GM19238 (cell line): ENCODE measurements at regions not wholly inside any gene's neighbourhood (a gene's known extent, or its start where the extent isn't known, plus 50 kb on each side); places are given as distances from the start of the nearest gene placed in this dataset.

Experiments used
- DNase-seq: peaks from one replicate; pipeline ENCODE4 v3.0.0; 2011; ENCODE audit warnings: low spot score; ENCODE audit not compliant: insufficient read length

GRCh38 chr6:1091900-1092299 is 220.0 kb upstream of the FOXQ1 start:
- no peak for DNase-seq

GRCh38 chr6:1089859-1090258 is 222.0 kb upstream of the FOXQ1 start:
- DNase-seq: no peak

GRCh38 chr6:1088492-1089001 is 223.4 kb upstream of the FOXQ1 start:
- no peak for DNase-seq

GRCh38 chr6:1087154-1087843 is 224.6 kb upstream of the FOXQ1 start:
- no peak for DNase-seq

- DNase-seq: no peak
Measured at GRCh38 chr6:1086446-1087153, 225.3 kb upstream of the FOXQ1 start.

GRCh38 chr6:1082285-1082935 is 229.5 kb upstream of the FOXQ1 start:
- DNase-seq: no peak

GRCh38 chr6:1081551-1082284 is 230.2 kb upstream of the FOXQ1 start:
- no peak for DNase-seq

- no peak for DNase-seq
Measured at GRCh38 chr6:1080453-1081337, 231.2 kb upstream of the FOXQ1 start.

- no peak for DNase-seq
Measured at GRCh38 chr6:1079525-1079924, 232.4 kb upstream of the FOXQ1 start.

GRCh38 chr6:1077478-1078416 is 234.2 kb upstream of the FOXQ1 start:
- no peak for DNase-seq

- DNase-seq: no peak
Measured at GRCh38 chr6:1076531-1077459, 235.1 kb upstream of the FOXQ1 start.

- no peak for DNase-seq
Measured at GRCh38 chr6:1075880-1076279, 236.0 kb upstream of the FOXQ1 start.

- no peak for DNase-seq
Measured at GRCh38 chr6:1075444-1075843, 236.5 kb upstream of the FOXQ1 start.

- DNase-seq: no peak
Measured at GRCh38 chr6:1070085-1070521, 241.8 kb upstream of the FOXQ1 start.

- DNase-seq: no peak
Measured at GRCh38 chr6:1068905-1069304, 243.0 kb upstream of the FOXQ1 start.

- DNase-seq: no peak
Measured at GRCh38 chr6:1068068-1068467, 243.8 kb upstream of the FOXQ1 start.

GRCh38 chr6:1067346-1067745 is 244.6 kb upstream of the FOXQ1 start:
- DNase-seq: no peak

- no peak for DNase-seq
Measured at GRCh38 chr6:1066449-1067090, 245.3 kb upstream of the FOXQ1 start.
